Bronchial epithelial cell (primary cell): ENCODE measurements at regions not wholly inside any gene's neighbourhood (a gene's known extent, or its start where the extent isn't known, plus 50 kb on each side); places are given as distances from the start of the nearest gene placed in this dataset.
A peak's percentile ranks its signal among the peaks of the same experiment; 100 is the strongest.

Experiments
- DNase-seq: peaks from one replicate; pipeline ENCODE4 v3.0.0-alpha.2; 2010; ENCODE audit warnings: low read depth
- FAIRE-seq: peaks from 2 replicates; lab custom pipeline; 2011; peaks lifted over from hg19 to GRCh38; lab: Jason Lieb, UNC
- H3K27me3 ChIP-seq: 2 replicates; pipeline ENCODE4 v1.5.1; 2011; ENCODE audit warnings: low read length; ENCODE audit not compliant: control insufficient read depth, insufficient read depth
- H3K36me3 ChIP-seq: 2 replicates; pipeline ENCODE4 v1.5.1; 2011; ENCODE audit warnings: low read length; ENCODE audit not compliant: control insufficient read depth, insufficient read depth
- H3K4me3 ChIP-seq: 2 replicates; pipeline ENCODE4 v1.5.1; 2011; ENCODE audit warnings: mild to moderate bottlenecking, low read depth, low read length, control low read depth
- CTCF ChIP-seq: IDR thresholded peaks from 2 replicates; pipeline ENCODE4 v1.5.1; 2011; ENCODE audit warnings: mild to moderate bottlenecking, moderate library complexity, low read length, control low read depth, inconsistent platforms; ENCODE audit not compliant: insufficient read depth, severe bottlenecking

- no peaks in the 10 kb centered on the region for H3K27me3 ChIP-seq
- no peak for DNase-seq
- TF ChIP-seq CTCF = no peak
- no peak for FAIRE-seq
- no peaks in the 10 kb centered on the region for H3K36me3 ChIP-seq
- H3K4me3 ChIP-seq = no peak overlapping the region
These were observed 59.3 kb upstream of the SDK1 start for GRCh38 chr7:3241686-3242258.

GRCh38 chr7:3242398-3242972 is 58.6 kb upstream of the SDK1 start:
- FAIRE-seq = no peak
- no peak for TF ChIP-seq CTCF
- Histone ChIP-seq H3K36me3 (no peaks in the 10 kb centered on the region), H3K4me3 (no peak overlapping the region), H3K27me3 (no peaks in the 10 kb centered on the region)
- no peak for DNase-seq

- TF ChIP-seq CTCF = no peak
- FAIRE-seq (no peak), DNase-seq (peak; percentile 50)
- no peak overlapping the region for H3K4me3 ChIP-seq
- no peaks in the 10 kb centered on the region for H3K27me3 ChIP-seq
- no peaks in the 10 kb centered on the region for H3K36me3 ChIP-seq
These were observed 57.8 kb upstream of the SDK1 start for GRCh38 chr7:3243256-3243655.

- no peak for TF ChIP-seq CTCF
These were observed 57.4 kb upstream of the SDK1 start for GRCh38 chr7:3243680-3244079.

GRCh38 chr7:3244241-3244814 is 56.7 kb upstream of the SDK1 start:
- Histone ChIP-seq H3K4me3 (no peak overlapping the region), H3K36me3 (no peaks in the 10 kb centered on the region), H3K27me3 (no peaks in the 10 kb centered on the region)
- peak; percentile 91 for DNase-seq
- FAIRE-seq = no peak
- no peak for TF ChIP-seq CTCF

More at GRCh38 chr7:3243680-3244079, 57.4 kb upstream of the SDK1 start:
- Histone ChIP-seq H3K36me3 (no peaks in the 10 kb centered on the region), H3K4me3 (no peak overlapping the region), H3K27me3 (no peaks in the 10 kb centered on the region)
- DNase-seq (peak; percentile 27), FAIRE-seq (no peak)
